Neural cell (in vitro differentiated cells): ENCODE measurements at regions not wholly inside any gene's neighbourhood (a gene's known extent, or its start where the extent isn't known, plus 50 kb on each side); places are given as distances from the start of the nearest gene placed in this dataset.

ENCODE experiments used
- H2AFZ ChIP-seq: fragments of 200-600, 300-800 bp; sonication (generic), shearing (Covaris generic); 2 replicates; pipeline ENCODE4 v1.6.0; 2014; ENCODE audit warnings: low read depth, mild to moderate bottlenecking, antibody characterized with exemption, low read length, moderate library complexity
- H3F3A ChIP-seq: fragments of 200-600 bp; shearing (Covaris generic); 2 replicates; pipeline ENCODE4 v1.6.1; 2016; ENCODE audit warnings: mild to moderate bottlenecking, moderate library complexity, mixed read lengths, antibody characterized with exemption, low read length; ENCODE audit not compliant: insufficient read depth, poor library complexity, severe bottlenecking
- H3K27ac ChIP-seq: fragments of 200-600, 300-800 bp; sonication (generic), shearing (Covaris generic); 2 replicates; pipeline ENCODE4 v1.5.1; 2014; ENCODE audit warnings: mild to moderate bottlenecking, low read length, moderate library complexity
- H3K27me3 ChIP-seq: fragments of 300-800, 200-600 bp; sonication (generic), shearing (Covaris generic); 2 replicates; pipeline ENCODE4 v1.6.0; 2014; ENCODE audit warnings: mild to moderate bottlenecking, low read depth, low read length, moderate library complexity; ENCODE audit not compliant: insufficient read depth
- H3K36me3 ChIP-seq: fragments of 300-800, 200-600 bp; sonication (generic), shearing (Covaris generic); 2 replicates; pipeline ENCODE4 v1.5.1; 2014; ENCODE audit warnings: mild to moderate bottlenecking, antibody characterized with exemption, low read length, moderate library complexity; ENCODE audit not compliant: insufficient read depth
- H3K4me2 ChIP-seq: fragments of 300-800, 200-600 bp; sonication (generic), shearing (Covaris generic); 2 replicates; pipeline ENCODE4 v1.6.0; 2014; ENCODE audit warnings: mild to moderate bottlenecking, low read length
- H3K4me3 ChIP-seq: fragments of 300-800, 200-600 bp; sonication (generic), shearing (Covaris generic); 2 replicates; pipeline ENCODE4 v1.5.1; 2014; ENCODE audit warnings: mild to moderate bottlenecking, low read length, moderate library complexity
- H3K79me2 ChIP-seq: fragments of 200-600 bp; shearing (Covaris generic); replicated peaks from 2 replicates; pipeline ENCODE4 v1.6.0; 2014; ENCODE audit warnings: mild to moderate bottlenecking, low read length, moderate library complexity; ENCODE audit not compliant: insufficient read depth
- H3K9ac ChIP-seq: fragments of 300-800, 200-600 bp; sonication (generic), shearing (Covaris generic); 2 replicates; pipeline ENCODE4 v1.6.1; 2016; ENCODE audit warnings: mild to moderate bottlenecking, low read length, mixed read lengths
- H3K9me2 ChIP-seq: fragments of 200-600 bp; shearing (Covaris generic); 2 replicates; pipeline ENCODE4 v1.6.1; 2016; ENCODE audit warnings: mild to moderate bottlenecking, low read length, mixed read lengths; ENCODE audit not compliant: insufficient read depth
- H3K9me3 ChIP-seq: fragments of 200-600, 300-800 bp; sonication (generic), shearing (Covaris generic); 2 replicates; pipeline ENCODE4 v1.6.1; 2016; ENCODE audit warnings: mild to moderate bottlenecking, mixed run types, low read length, moderate library complexity, mixed read lengths
- H4K20me1 ChIP-seq: fragments of 200-600 bp; shearing (Covaris generic); 2 replicates; pipeline ENCODE4 v1.6.1; 2016; ENCODE audit warnings: mild to moderate bottlenecking, mixed run types; ENCODE audit not compliant: insufficient read depth
- CTCF ChIP-seq: fragments of 450-650 bp; IDR thresholded peaks from 2 replicates; pipeline ENCODE4 v1.5.1; 2014; ENCODE audit warnings: antibody characterized with exemption, mild to moderate bottlenecking, moderate library complexity; ENCODE audit not compliant: poor library complexity, severe bottlenecking
- EP300 ChIP-seq: fragments of 450-650 bp; conservative IDR thresholded peaks from 2 replicates; pipeline ENCODE4 v1.6.1; 2014; ENCODE audit warnings: antibody characterized with exemption, mild to moderate bottlenecking, moderate library complexity; ENCODE audit not compliant: poor library complexity, severe bottlenecking
- EZH2 ChIP-seq: fragments of 200-600, 300-800 bp; shearing (Covaris generic), sonication (generic); IDR thresholded peaks from 2 replicates; pipeline ENCODE4 v1.6.1; 2014; ENCODE audit warnings: antibody characterized with exemption, low read length, borderline replicate concordance, mild to moderate bottlenecking; ENCODE audit not compliant: insufficient read depth, poor library complexity, severe bottlenecking
- MXI1 ChIP-seq: fragments of 450-650 bp; conservative IDR thresholded peaks from 2 replicates; pipeline ENCODE4 v1.6.1; 2014; ENCODE audit warnings: antibody characterized with exemption, mild to moderate bottlenecking; ENCODE audit not compliant: poor library complexity, severe bottlenecking
- POLR2AphosphoS5 ChIP-seq: IDR thresholded peaks from 2 replicates; pipeline ENCODE4 v1.6.1; 2012
- RAD21 ChIP-seq: fragments of 450-650 bp; conservative IDR thresholded peaks from 2 replicates; pipeline ENCODE4 v1.6.1; 2014; ENCODE audit warnings: antibody characterized with exemption, mild to moderate bottlenecking, moderate library complexity
- REST ChIP-seq: IDR thresholded peaks from 2 replicates; pipeline ENCODE4 v1.6.1; 2012; ENCODE audit warnings: borderline replicate concordance
- SMC3 ChIP-seq: fragments of 450-650 bp; conservative IDR thresholded peaks from 2 replicates; pipeline ENCODE4 v1.6.1; 2014; ENCODE audit warnings: antibody characterized with exemption, mild to moderate bottlenecking, moderate library complexity; ENCODE audit not compliant: poor library complexity
- TAF1 ChIP-seq: IDR thresholded peaks from 2 replicates; pipeline ENCODE4 v1.6.1; 2012; ENCODE audit warnings: low read depth

GRCh38 chr4:103774326-103774825 is 54.6 kb upstream of the TACR3 start:
- no peaks in the 10 kb centered on the region for H3K27me3 ChIP-seq
- no peaks in the 10 kb centered on the region for H3K9me3 ChIP-seq
- no peaks in the 10 kb centered on the region for H3K9me2 ChIP-seq
- no peaks in the 10 kb centered on the region for H3K36me3 ChIP-seq
- H3F3A ChIP-seq: no peaks in the 10 kb centered on the region
- no peak overlapping the region for H3K27ac ChIP-seq
- H3K79me2 ChIP-seq: no peaks in the 10 kb centered on the region
- H2AFZ ChIP-seq: no peak overlapping the region
- no peaks in the 10 kb centered on the region for H4K20me1 ChIP-seq
- TF ChIP-seq MXI1 (no peak), EP300 (no peak), RAD21 (no peak), TAF1 (no peak), POLR2AphosphoS5 (no peak), CTCF (no peak), EZH2 (no peak), REST (no peak), SMC3 (no peak)
- no peak overlapping the region for H3K4me3 ChIP-seq
- H3K4me2 ChIP-seq: no peak overlapping the region
- no peak overlapping the region for H3K9ac ChIP-seq

GRCh38 chr4:103773691-103774231 is 54.0 kb upstream of the TACR3 start:
- H3K36me3 ChIP-seq: no peaks in the 10 kb centered on the region
- H2AFZ ChIP-seq: no peak overlapping the region
- no peak overlapping the region for H3K9ac ChIP-seq
- H4K20me1 ChIP-seq: no peaks in the 10 kb centered on the region
- H3K27me3 ChIP-seq: no peaks in the 10 kb centered on the region
- H3F3A ChIP-seq: no peaks in the 10 kb centered on the region
- no peak overlapping the region for H3K4me2 ChIP-seq
- H3K27ac ChIP-seq: no peak overlapping the region
- H3K9me3 ChIP-seq: no peaks in the 10 kb centered on the region
- H3K79me2 ChIP-seq: no peaks in the 10 kb centered on the region
- TF ChIP-seq SMC3 (no peak), REST (no peak), MXI1 (no peak), CTCF (no peak), POLR2AphosphoS5 (no peak), EP300 (no peak), TAF1 (no peak), RAD21 (no peak), EZH2 (no peak)
- no peaks in the 10 kb centered on the region for H3K9me2 ChIP-seq
- no peak overlapping the region for H3K4me3 ChIP-seq
